ENCODE measurements at regions not wholly inside any gene's neighbourhood (a gene's known extent, or its start where the extent isn't known, plus 50 kb on each side); places are given as distances from the start of the nearest gene placed in this dataset.
"Not testable (repeated sequence)": the region's sequence is repeated elsewhere in the genome, so short reads cannot be mapped to it uniquely, and the experiment has no call there.

- not testable (repeated sequence) for DNase-seq
Observed at GRCh38 chr7:112689466-112690177, 100.6 kb downstream of the TMEM168 start.

GRCh38 chr7:112692333-112692732, 97.9 kb downstream of the TMEM168 start:
- no peak for DNase-seq

- not testable (repeated sequence) for DNase-seq
Observed at GRCh38 chr7:112697211-112697610, 93.0 kb downstream of the TMEM168 start.

GRCh38 chr7:112699725-112700513, 90.3 kb downstream of the TMEM168 start:
- DNase-seq = no peak

GRCh38 chr7:112701456-112701855, 88.7 kb downstream of the TMEM168 start:
- DNase-seq = no peak

GRCh38 chr7:112707655-112708054, 82.5 kb downstream of the TMEM168 start:
- no peak for DNase-seq

GRCh38 chr7:112708236-112708635, 82.0 kb downstream of the TMEM168 start:
- no peak for DNase-seq

Measured in NCI-H1048 (cell line).